SU-DHL-6 (cell line): ENCODE measurements at regions not wholly inside any gene's neighbourhood (a gene's known extent, or its start where the extent isn't known, plus 50 kb on each side); places are given as distances from the start of the nearest gene placed in this dataset.

ENCODE experiments used
- H2AFZ ChIP-seq: fragments of 200-600 bp; sonication (generic); 2 replicates; pipeline ENCODE4 v1.6.1; 2014; ENCODE audit warnings: low read depth, mild to moderate bottlenecking, moderate library complexity, mixed read lengths, antibody characterized with exemption, low read length; ENCODE audit not compliant: severe bottlenecking
- H3F3A ChIP-seq: fragments of 200-600 bp; shearing (Covaris generic); 2 replicates; pipeline ENCODE4 v1.6.0; 2016; ENCODE audit warnings: antibody characterized with exemption, mild to moderate bottlenecking; ENCODE audit not compliant: insufficient read depth
- H3K27ac ChIP-seq: fragments of 200-600 bp; sonication (generic); 2 replicates; pipeline ENCODE4 v1.5.1; 2016; ENCODE audit warnings: low read depth, mild to moderate bottlenecking, low read length, moderate library complexity, mixed read lengths
- H3K27me3 ChIP-seq: fragments of 200-600 bp; sonication (generic), shearing (Covaris generic); 2 replicates; pipeline ENCODE4 v1.6.0; 2014; ENCODE audit warnings: mild to moderate bottlenecking, low read length
- H3K36me3 ChIP-seq: fragments of 200-600 bp; sonication (generic); 2 replicates; pipeline ENCODE4 v1.6.1; 2014; ENCODE audit warnings: mild to moderate bottlenecking, low read length, mixed read lengths
- H3K4me2 ChIP-seq: fragments of 300-600, 200-600 bp; shearing (Covaris generic), sonication (generic); 2 replicates; pipeline ENCODE4 v1.6.0; 2014; ENCODE audit warnings: low read length, low read depth, mild to moderate bottlenecking; ENCODE audit not compliant: poor library complexity, severe bottlenecking
- H3K4me3 ChIP-seq: fragments of 200-600 bp; sonication (generic); 2 replicates; pipeline ENCODE4 v1.5.1; 2014; ENCODE audit warnings: antibody characterized with exemption, low read length, mild to moderate bottlenecking, mixed read lengths; ENCODE audit not compliant: insufficient read depth, poor library complexity, severe bottlenecking
- H3K79me2 ChIP-seq: fragments of 200-600 bp; sonication (generic); 2 replicates; pipeline ENCODE4 v1.6.1; 2014; ENCODE audit warnings: mild to moderate bottlenecking, low read length, moderate library complexity; ENCODE audit not compliant: insufficient read depth
- H3K9ac ChIP-seq: fragments of 200-600 bp; sonication (generic); 2 replicates; pipeline ENCODE4 v1.7.0; 2014; ENCODE audit warnings: mild to moderate bottlenecking, low read length
- H3K9me2 ChIP-seq: fragments of 200-600 bp; sonication (generic); replicated peaks from 2 replicates; pipeline ENCODE4 v1.6.1; 2014; ENCODE audit warnings: low read length; ENCODE audit not compliant: insufficient read depth
- H3K9me3 ChIP-seq: fragments of 200-600 bp; sonication (generic); 2 replicates; pipeline ENCODE4 v1.6.1; 2014; ENCODE audit warnings: low read length, mixed read lengths; ENCODE audit not compliant: insufficient read depth
- H4K20me1 ChIP-seq: fragments of 200-600 bp; sonication (generic); 2 replicates; pipeline ENCODE4 v1.6.1; 2014; ENCODE audit warnings: low read depth, mild to moderate bottlenecking, antibody characterized with exemption, low read length, moderate library complexity, mixed read lengths
- CTCF ChIP-seq: fragments of 200-600 bp; sonication (generic); IDR thresholded peaks from one replicate; pipeline ENCODE4 v1.5.1; 2017; ENCODE audit warnings: antibody characterized with exemption, mild to moderate bottlenecking, low read length, moderate library complexity; ENCODE audit not compliant: insufficient read depth, poor library complexity, severe bottlenecking
- EZH2phosphoT487 ChIP-seq: fragments of 200-600 bp; sonication (generic), shearing (Covaris generic); conservative IDR thresholded peaks from 2 replicates; pipeline ENCODE4 v1.6.1; 2018; ENCODE audit warnings: mild to moderate bottlenecking, antibody characterized with exemption, low read length, moderate library complexity, mixed read lengths

GRCh38 chr11:134638796-134639430, 226.9 kb upstream of the B3GAT1 start:
- Histone ChIP-seq H2AFZ (no peak overlapping the region), H3K4me3 (no peak overlapping the region), H3F3A (no peaks in the 10 kb centered on the region), H3K9me2 (no peaks in the 10 kb centered on the region), H3K4me2 (no peak overlapping the region), H3K27ac (no peak overlapping the region), H4K20me1 (no peaks in the 10 kb centered on the region), H3K9ac (no peak overlapping the region), H3K9me3 (no peaks in the 10 kb centered on the region), H3K36me3 (no peaks in the 10 kb centered on the region), H3K79me2 (no peaks in the 10 kb centered on the region), H3K27me3 (no peaks in the 10 kb centered on the region)
- TF ChIP-seq EZH2phosphoT487 (no peak), CTCF (no peak)

GRCh38 chr11:134637091-134638015, 225.3 kb upstream of the B3GAT1 start:
- Histone ChIP-seq H3K79me2 (no peaks in the 10 kb centered on the region), H3K36me3 (no peaks in the 10 kb centered on the region), H3K27me3 (no peaks in the 10 kb centered on the region), H3K27ac (no peak overlapping the region), H3F3A (no peaks in the 10 kb centered on the region), H2AFZ (no peak overlapping the region), H3K4me2 (no peak overlapping the region), H3K9me2 (no peaks in the 10 kb centered on the region), H3K9ac (no peak overlapping the region), H3K4me3 (no peak overlapping the region), H3K9me3 (no peaks in the 10 kb centered on the region), H4K20me1 (no peaks in the 10 kb centered on the region)
- no peak for TF ChIP-seq EZH2phosphoT487
- TF ChIP-seq CTCF: no peak

GRCh38 chr11:134636071-134636470, 224.0 kb upstream of the B3GAT1 start:
- no peak overlapping the region for H3K27ac ChIP-seq
- no peak overlapping the region for H3K4me3 ChIP-seq
- H3K36me3 ChIP-seq: no peaks in the 10 kb centered on the region
- H3F3A ChIP-seq: no peaks in the 10 kb centered on the region
- no peaks in the 10 kb centered on the region for H3K9me2 ChIP-seq
- no peak for TF ChIP-seq CTCF
- TF ChIP-seq EZH2phosphoT487: no peak
- no peak overlapping the region for H2AFZ ChIP-seq
- no peak overlapping the region for H3K4me2 ChIP-seq
- no peaks in the 10 kb centered on the region for H4K20me1 ChIP-seq
- no peak overlapping the region for H3K9ac ChIP-seq
- no peaks in the 10 kb centered on the region for H3K9me3 ChIP-seq
- H3K79me2 ChIP-seq: no peaks in the 10 kb centered on the region
- no peaks in the 10 kb centered on the region for H3K27me3 ChIP-seq
